Spinal cord (tissue), 9 donors: ENCODE measurements at regions not wholly inside any gene's neighbourhood (a gene's known extent, or its start where the extent isn't known, plus 50 kb on each side); places are given as distances from the start of the nearest gene placed in this dataset.

Experiments
- DNase-seq, 6 donors: peaks; one replicate each; pipeline versions ENCODE4 v3.0.0 to v3.0.0-alpha.2; 2013 to 2015; ENCODE audit warnings: low spot score in 6 of 6, low read depth in 4 of 6
- H3K27ac ChIP-seq: one replicate; pipeline ENCODE4 v1.5.1; 2013; ENCODE audit warnings: low read depth, low read length, control low read depth
- H3K27me3 ChIP-seq: one replicate; pipeline ENCODE4 v1.6.1; 2013; ENCODE audit warnings: low read length; ENCODE audit not compliant: control insufficient read depth, insufficient read depth
- H3K36me3 ChIP-seq: one replicate; pipeline ENCODE4 v1.6.1; 2013; ENCODE audit warnings: low read length; ENCODE audit not compliant: control insufficient read depth, insufficient read depth
- H3K4me1 ChIP-seq: one replicate; pipeline ENCODE4 v1.6.1; 2013; ENCODE audit warnings: low read length; ENCODE audit not compliant: control insufficient read depth, insufficient read depth
- H3K4me3 ChIP-seq: one replicate; pipeline ENCODE4 v1.5.1; 2013; ENCODE audit warnings: low read depth, low read length, control low read depth
- H3K9me3 ChIP-seq: one replicate; pipeline ENCODE4 v1.6.1; 2013; ENCODE audit warnings: low read length; ENCODE audit not compliant: control insufficient read depth, insufficient read depth
- WGBS: methylation state at CpG from one replicate; pipeline ENCODE4 v1.1.5; 2013; ENCODE audit warnings: missing lambda C conversion rate; ENCODE audit not compliant: insufficient coverage; 5-methylcytosine and 5-hydroxymethylcytosine counted together
- donor health status: healthy.

- H3K4me1 ChIP-seq: peaks cover 3% of the 10 kb centered on the region
- no peaks in the 10 kb centered on the region for H3K36me3 ChIP-seq
- 86% methylated on average over 3 of the region's 3 CpGs for WGBS
- no peaks in the 10 kb centered on the region for H3K27me3 ChIP-seq
- no peak overlapping the region for H3K27ac ChIP-seq
- no peak overlapping the region for H3K4me3 ChIP-seq
- DNase-seq: no peak
- H3K9me3 ChIP-seq: no peaks in the 10 kb centered on the region
Measured at GRCh38 chr15:39331584-39331983, 249.3 kb upstream of the THBS1 start.

- no peak overlapping the region for H3K4me3 ChIP-seq
- H3K27me3 ChIP-seq: no peaks in the 10 kb centered on the region
- DNase-seq: no peak
- no peaks in the 10 kb centered on the region for H3K36me3 ChIP-seq
- H3K9me3 ChIP-seq: no peaks in the 10 kb centered on the region
- H3K27ac ChIP-seq: no peak overlapping the region
- 71% methylated on average over 1 of the region's 5 CpGs for WGBS
- H3K4me1 ChIP-seq: peaks cover 3% of the 10 kb centered on the region
Measured at GRCh38 chr15:39332846-39333245, 248.0 kb upstream of the THBS1 start.

- Histone ChIP-seq H3K27me3 (no peaks in the 10 kb centered on the region), H3K4me1 (peaks cover 3% of the 10 kb centered on the region), H3K27ac (no peak overlapping the region), H3K4me3 (no peak overlapping the region), H3K36me3 (no peaks in the 10 kb centered on the region), H3K9me3 (no peaks in the 10 kb centered on the region)
- WGBS: no CpG with 5 or more reads among the region's 3 CpGs
- no peak for DNase-seq
Measured at GRCh38 chr15:39333393-39333792, 247.5 kb upstream of the THBS1 start.

DNA sequence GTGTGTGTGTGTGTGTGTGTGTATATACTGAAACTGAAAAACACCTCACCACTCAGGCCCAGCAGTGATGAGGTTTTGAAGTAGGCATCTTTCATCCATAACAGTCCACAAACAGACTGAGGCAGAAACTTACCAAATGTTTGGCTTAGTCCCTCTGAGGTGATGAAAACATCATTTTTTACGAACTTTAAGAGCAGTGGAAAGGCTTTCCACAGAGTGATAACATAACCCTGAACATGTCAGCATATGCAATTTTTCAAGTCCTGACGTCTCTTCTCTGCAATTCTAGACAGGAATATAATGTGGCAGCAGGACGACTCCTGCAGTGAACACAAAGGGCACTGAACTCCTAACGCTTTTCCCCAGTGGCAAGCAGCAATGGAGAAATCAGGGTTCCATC lies 247.0 kb upstream of the THBS1 start:
- no peak overlapping the region for H3K4me3 ChIP-seq
- no peaks in the 10 kb centered on the region for H3K27me3 ChIP-seq
- H3K4me1 ChIP-seq: peaks cover 3% of the 10 kb centered on the region
- WGBS: 57% methylated on average over 4 of the region's 4 CpGs
- no peak for DNase-seq
- H3K27ac ChIP-seq: no peak overlapping the region
- no peaks in the 10 kb centered on the region for H3K36me3 ChIP-seq
- no peaks in the 10 kb centered on the region for H3K9me3 ChIP-seq

DNA sequence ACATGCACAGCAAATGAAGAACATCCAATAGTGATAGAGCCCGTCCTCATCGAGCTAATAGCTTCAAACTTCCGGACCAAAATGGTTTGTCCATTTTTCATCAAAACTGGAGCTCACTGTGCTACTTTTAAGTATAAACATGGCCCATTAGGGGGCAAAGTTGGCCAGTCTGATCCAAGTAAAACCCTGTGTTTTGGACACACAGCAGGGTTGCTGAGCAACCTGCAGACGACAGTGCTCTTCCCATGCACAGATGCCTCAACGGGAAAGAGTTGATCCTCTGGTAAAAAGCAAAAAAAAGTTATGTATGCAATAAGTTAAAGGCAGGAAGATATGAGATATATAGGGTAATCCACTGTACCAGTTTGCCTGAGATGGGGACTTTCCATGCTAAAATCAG lies 244.0 kb upstream of the THBS1 start:
- H3K9me3 ChIP-seq: no peaks in the 10 kb centered on the region
- no peaks in the 10 kb centered on the region for H3K36me3 ChIP-seq
- no peak for DNase-seq
- no peaks in the 10 kb centered on the region for H3K27me3 ChIP-seq
- H3K27ac ChIP-seq: no peak overlapping the region
- H3K4me1 ChIP-seq: peaks cover 3% of the 10 kb centered on the region
- H3K4me3 ChIP-seq: no peak overlapping the region
- 77% methylated on average over 5 of the region's 5 CpGs for WGBS

DNA sequence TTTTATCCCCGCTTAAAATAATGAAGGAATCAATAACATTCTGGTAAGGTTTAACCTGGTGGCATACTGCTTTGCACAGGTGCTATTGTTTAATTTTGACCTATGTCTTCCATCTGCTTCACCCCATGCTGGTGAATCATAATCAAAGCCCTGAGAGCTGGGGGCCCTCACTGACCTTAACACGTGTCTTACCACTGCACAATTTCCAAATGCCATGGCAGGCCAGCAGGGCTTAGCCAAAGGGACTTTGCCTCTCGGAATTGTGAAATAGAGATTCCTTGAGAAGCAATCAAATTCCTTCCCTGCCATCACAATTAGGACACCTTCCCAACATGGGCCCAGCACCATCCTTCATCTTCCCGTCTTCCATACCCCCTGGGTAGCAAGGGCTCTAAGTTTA lies 242.6 kb upstream of the THBS1 start:
- 91% methylated on average over 4 of the region's 4 CpGs for WGBS
- no peaks in the 10 kb centered on the region for H3K4me1 ChIP-seq
- H3K27me3 ChIP-seq: no peaks in the 10 kb centered on the region
- no peak overlapping the region for H3K4me3 ChIP-seq
- no peaks in the 10 kb centered on the region for H3K9me3 ChIP-seq
- DNase-seq: no peak
- H3K27ac ChIP-seq: no peak overlapping the region
- no peaks in the 10 kb centered on the region for H3K36me3 ChIP-seq

GRCh38 chr15:39340903-39341645 lies 239.8 kb upstream of the THBS1 start:
- Histone ChIP-seq H3K36me3 (no peaks in the 10 kb centered on the region), H3K27ac (no peak overlapping the region), H3K9me3 (no peaks in the 10 kb centered on the region), H3K4me3 (no peak overlapping the region), H3K27me3 (no peaks in the 10 kb centered on the region), H3K4me1 (no peaks in the 10 kb centered on the region)
- DNase-seq: no peak
- 71% methylated on average over 7 of the region's 13 CpGs for WGBS

DNA sequence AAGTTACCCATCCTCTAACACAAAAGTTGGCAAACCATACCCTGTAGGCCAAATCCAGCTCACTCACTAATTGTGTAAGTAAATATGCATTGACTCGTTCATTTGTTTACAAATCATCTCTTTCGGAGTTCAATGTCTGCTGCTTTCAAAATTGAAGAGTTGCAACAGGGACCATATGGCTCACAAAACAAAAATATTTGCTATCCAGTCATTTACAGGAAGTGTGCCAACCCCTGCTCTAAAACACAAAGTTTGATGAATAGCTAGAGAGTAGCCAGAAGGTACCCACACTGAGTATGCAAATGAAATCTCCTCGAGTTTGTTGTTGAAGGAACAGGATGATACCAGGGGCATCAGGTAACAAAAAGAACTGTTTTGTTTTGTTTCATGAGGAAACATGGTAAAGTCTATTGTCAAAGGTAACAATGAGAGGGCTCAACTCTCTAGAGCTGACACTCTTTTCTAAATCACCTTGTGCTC lies 236.2 kb upstream of the THBS1 start:
- no peak for DNase-seq
- no CpG with 5 or more reads among the region's 3 CpGs for WGBS
- Histone ChIP-seq H3K9me3 (no peaks in the 10 kb centered on the region), H3K27ac (no peak overlapping the region), H3K36me3 (no peaks in the 10 kb centered on the region), H3K4me3 (no peak overlapping the region), H3K4me1 (no peaks in the 10 kb centered on the region), H3K27me3 (no peaks in the 10 kb centered on the region)

- Histone ChIP-seq H3K4me1 (no peaks in the 10 kb centered on the region), H3K36me3 (no peaks in the 10 kb centered on the region), H3K9me3 (no peaks in the 10 kb centered on the region), H3K27me3 (no peaks in the 10 kb centered on the region), H3K4me3 (no peak overlapping the region), H3K27ac (no peak overlapping the region)
- WGBS: no CpG with 5 or more reads among the region's 3 CpGs
- DNase-seq: no peak
Measured at GRCh38 chr15:39345176-39345575, 235.7 kb upstream of the THBS1 start.

- Histone ChIP-seq H3K4me1 (no peaks in the 10 kb centered on the region), H3K9me3 (no peaks in the 10 kb centered on the region), H3K36me3 (no peaks in the 10 kb centered on the region), H3K4me3 (no peak overlapping the region), H3K27me3 (no peaks in the 10 kb centered on the region), H3K27ac (no peak overlapping the region)
- no peak for DNase-seq
- WGBS: no CpG with 5 or more reads among the region's 1 CpG
Measured at GRCh38 chr15:39347453-39347852, 233.4 kb upstream of the THBS1 start.
